Neural crest cell (in vitro differentiated cells): ENCODE measurements at regions not wholly inside any gene's neighbourhood (a gene's known extent, or its start where the extent isn't known, plus 50 kb on each side); places are given as distances from the start of the nearest gene placed in this dataset.

Source experiments
- DNase-seq: peaks from one replicate; pipeline ENCODE4 v3.0.0; 2021; ENCODE audit warnings: low read depth, mixed read lengths, low spot score
- H3K27ac Mint-ChIP-seq: one replicate; pipeline ENCODE4 v1.8.0; 2021; ENCODE audit warnings: mild to moderate bottlenecking, mixed read lengths; ENCODE audit not compliant: unreplicated experiment
- H3K27me3 Mint-ChIP-seq: 2 replicates; pipeline ENCODE4 v1.8.0; 2021; ENCODE audit warnings: low read depth, mild to moderate bottlenecking, mixed read lengths
- H3K36me3 Mint-ChIP-seq: 2 replicates; pipeline ENCODE4 v1.8.0; 2021; ENCODE audit warnings: low read depth, mild to moderate bottlenecking, mixed read lengths
- H3K4me1 Mint-ChIP-seq: 2 replicates; pipeline ENCODE4 v1.8.0; 2021; ENCODE audit warnings: mixed read lengths
- H3K4me3 Mint-ChIP-seq: one replicate; pipeline ENCODE4 v1.8.0; 2021; ENCODE audit warnings: mild to moderate bottlenecking, mixed read lengths
- H3K9me3 Mint-ChIP-seq: 2 replicates; pipeline ENCODE4 v1.8.0; 2021; ENCODE audit warnings: mixed read lengths
- TF ChIP-seq, protein P1 (sequence below): fragments of 200-600 bp; sonication (generic); conservative IDR thresholded peaks from 2 replicates; pipeline ENCODE4 v1.5.0; 2021; ENCODE audit warnings: antibody characterized with exemption, mild to moderate bottlenecking

- no peak for DNase-seq
- Mint-ChIP-seq H3K36me3 (no peaks in the 10 kb centered on the region), H3K4me3 (no peak overlapping the region), H3K27me3 (no peaks in the 10 kb centered on the region), H3K4me1 (no peaks in the 10 kb centered on the region), H3K27ac (no peak overlapping the region), H3K9me3 (no peaks in the 10 kb centered on the region)
- TF ChIP-seq, protein P1, sequence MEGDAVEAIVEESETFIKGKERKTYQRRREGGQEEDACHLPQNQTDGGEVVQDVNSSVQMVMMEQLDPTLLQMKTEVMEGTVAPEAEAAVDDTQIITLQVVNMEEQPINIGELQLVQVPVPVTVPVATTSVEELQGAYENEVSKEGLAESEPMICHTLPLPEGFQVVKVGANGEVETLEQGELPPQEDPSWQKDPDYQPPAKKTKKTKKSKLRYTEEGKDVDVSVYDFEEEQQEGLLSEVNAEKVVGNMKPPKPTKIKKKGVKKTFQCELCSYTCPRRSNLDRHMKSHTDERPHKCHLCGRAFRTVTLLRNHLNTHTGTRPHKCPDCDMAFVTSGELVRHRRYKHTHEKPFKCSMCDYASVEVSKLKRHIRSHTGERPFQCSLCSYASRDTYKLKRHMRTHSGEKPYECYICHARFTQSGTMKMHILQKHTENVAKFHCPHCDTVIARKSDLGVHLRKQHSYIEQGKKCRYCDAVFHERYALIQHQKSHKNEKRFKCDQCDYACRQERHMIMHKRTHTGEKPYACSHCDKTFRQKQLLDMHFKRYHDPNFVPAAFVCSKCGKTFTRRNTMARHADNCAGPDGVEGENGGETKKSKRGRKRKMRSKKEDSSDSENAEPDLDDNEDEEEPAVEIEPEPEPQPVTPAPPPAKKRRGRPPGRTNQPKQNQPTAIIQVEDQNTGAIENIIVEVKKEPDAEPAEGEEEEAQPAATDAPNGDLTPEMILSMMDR = no peak
These were observed 2074.2 kb upstream of the C9orf72 start for GRCh38 chr9:29647451-29647850.

GRCh38 chr9:29648132-29648531 lies 2074.9 kb upstream of the C9orf72 start:
- H3K4me1 Mint-ChIP-seq = no peaks in the 10 kb centered on the region
- no peaks in the 10 kb centered on the region for H3K9me3 Mint-ChIP-seq
- H3K27ac Mint-ChIP-seq = no peak overlapping the region
- DNase-seq = no peak
- H3K36me3 Mint-ChIP-seq = no peaks in the 10 kb centered on the region
- no peaks in the 10 kb centered on the region for H3K27me3 Mint-ChIP-seq
- TF ChIP-seq, protein P1 = no peak
- no peak overlapping the region for H3K4me3 Mint-ChIP-seq

DNA sequence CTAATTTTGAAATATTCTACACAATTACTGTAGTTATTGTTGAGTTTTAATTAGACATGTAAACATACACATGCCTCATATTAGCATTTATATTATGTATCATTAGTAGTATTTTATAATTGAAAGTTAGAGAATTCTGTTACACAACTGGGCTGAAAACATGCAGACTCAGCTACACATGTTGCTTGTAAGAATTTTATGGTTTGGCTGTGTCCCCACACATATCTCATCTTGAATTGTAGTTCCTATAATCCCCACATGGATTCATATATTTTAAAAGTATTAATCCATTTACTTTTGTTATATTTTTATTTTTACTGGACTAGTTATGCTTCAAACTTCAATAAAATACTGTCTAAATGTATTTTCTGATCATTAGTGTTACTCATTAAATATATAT lies 2075.3 kb upstream of the C9orf72 start:
- TF ChIP-seq, protein P1 = no peak
- Mint-ChIP-seq H3K4me1 (no peaks in the 10 kb centered on the region), H3K27me3 (no peaks in the 10 kb centered on the region), H3K4me3 (no peak overlapping the region), H3K9me3 (no peaks in the 10 kb centered on the region), H3K36me3 (no peaks in the 10 kb centered on the region), H3K27ac (no peak overlapping the region)
- DNase-seq = no peak

GRCh38 chr9:29656641-29657406 lies 2083.5 kb upstream of the C9orf72 start:
- H3K27ac Mint-ChIP-seq = no peak overlapping the region
- peaks cover 3% of the 10 kb centered on the region for H3K9me3 Mint-ChIP-seq
- TF ChIP-seq, protein P1 = no peak
- no peaks in the 10 kb centered on the region for H3K36me3 Mint-ChIP-seq
- H3K4me1 Mint-ChIP-seq = no peaks in the 10 kb centered on the region
- no peak for DNase-seq
- no peak overlapping the region for H3K4me3 Mint-ChIP-seq
- H3K27me3 Mint-ChIP-seq = no peaks in the 10 kb centered on the region

DNA sequence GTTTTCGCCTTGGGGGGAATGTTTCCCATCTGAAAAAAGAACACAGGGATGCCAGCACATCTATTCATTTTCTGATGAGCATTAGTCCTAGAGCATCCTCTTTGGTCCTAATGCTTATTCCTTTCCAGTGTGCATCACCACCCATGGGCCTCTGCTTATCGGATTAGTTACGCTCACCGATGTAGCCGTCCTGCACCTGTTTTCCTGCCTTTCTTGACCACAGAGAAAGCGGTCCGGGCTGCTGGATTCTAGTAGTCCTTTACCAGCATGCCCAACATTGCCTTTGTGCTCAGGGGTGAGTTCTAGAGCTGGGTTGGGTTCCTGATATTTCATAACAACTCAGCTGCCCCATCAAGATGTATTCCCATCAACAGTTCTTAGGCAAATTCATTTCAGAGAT lies 2084.5 kb upstream of the C9orf72 start:
- TF ChIP-seq, protein P1 = no peak
- H3K27ac Mint-ChIP-seq = no peak overlapping the region
- no peak for DNase-seq
- H3K36me3 Mint-ChIP-seq = no peaks in the 10 kb centered on the region
- H3K27me3 Mint-ChIP-seq = no peaks in the 10 kb centered on the region
- H3K4me3 Mint-ChIP-seq = no peak overlapping the region
- no peaks in the 10 kb centered on the region for H3K4me1 Mint-ChIP-seq
- peaks cover 3% of the 10 kb centered on the region for H3K9me3 Mint-ChIP-seq
